ENCODE measurements at regions not wholly inside any gene's neighbourhood (a gene's known extent, or its start where the extent isn't known, plus 50 kb on each side); places are given as distances from the start of the nearest gene placed in this dataset.

DNA sequence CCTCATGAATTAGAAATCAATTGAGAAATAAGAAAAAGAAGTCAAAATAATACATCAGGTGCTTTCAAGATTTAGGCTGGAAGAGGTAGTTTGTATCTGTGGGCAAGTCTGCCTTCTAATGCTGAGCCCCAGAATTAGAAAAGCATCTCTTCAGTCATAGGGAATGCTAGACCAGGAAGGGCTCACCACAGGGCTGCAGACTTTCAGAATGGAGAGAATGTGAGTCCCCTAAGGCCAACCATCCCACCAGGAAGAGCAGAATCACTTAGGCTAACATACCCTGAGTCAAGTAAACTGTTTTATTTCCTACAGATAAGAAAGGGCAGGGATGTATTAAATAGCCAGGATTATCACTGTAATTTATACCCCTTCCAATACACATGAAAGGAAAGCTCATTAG lies 510.2 kb downstream of the RNF144B start:
- POLR2A ChIA-PET: no interaction called here
- no peak overlapping the region for H2AFZ ChIP-seq (ENCODE audit: low read depth)
- TF ChIP-seq, protein P1, sequence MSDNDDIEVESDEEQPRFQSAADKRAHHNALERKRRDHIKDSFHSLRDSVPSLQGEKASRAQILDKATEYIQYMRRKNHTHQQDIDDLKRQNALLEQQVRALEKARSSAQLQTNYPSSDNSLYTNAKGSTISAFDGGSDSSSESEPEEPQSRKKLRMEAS (IDR thresholded peaks at IDR 0.05; ENCODE audit: low read depth): no peak
- no peak for TF ChIP-seq SIN3A (IDR thresholded peaks at IDR 0.05; ENCODE audit: borderline replicate concordance, low read depth, low read length)
- TF ChIP-seq TAF1 (IDR thresholded peaks at IDR 0.05; ENCODE audit: borderline replicate concordance, low read depth, low read length): no peak
- TF ChIP-seq, protein P2, sequence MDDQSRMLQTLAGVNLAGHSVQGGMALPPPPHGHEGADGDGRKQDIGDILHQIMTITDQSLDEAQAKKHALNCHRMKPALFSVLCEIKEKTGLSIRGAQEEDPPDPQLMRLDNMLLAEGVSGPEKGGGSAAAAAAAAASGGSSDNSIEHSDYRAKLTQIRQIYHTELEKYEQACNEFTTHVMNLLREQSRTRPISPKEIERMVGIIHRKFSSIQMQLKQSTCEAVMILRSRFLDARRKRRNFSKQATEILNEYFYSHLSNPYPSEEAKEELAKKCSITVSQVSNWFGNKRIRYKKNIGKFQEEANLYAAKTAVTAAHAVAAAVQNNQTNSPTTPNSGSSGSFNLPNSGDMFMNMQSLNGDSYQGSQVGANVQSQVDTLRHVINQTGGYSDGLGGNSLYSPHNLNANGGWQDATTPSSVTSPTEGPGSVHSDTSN (IDR thresholded peaks at IDR 0.05): no peak
- TF ChIP-seq GATA2 (CRISPR knock-in tag; IDR thresholded peaks at IDR 0.05): no peak
- TF ChIP-seq RFX5 (IDR thresholded peaks at IDR 0.05; ENCODE audit: low read length): no peak

DNA sequence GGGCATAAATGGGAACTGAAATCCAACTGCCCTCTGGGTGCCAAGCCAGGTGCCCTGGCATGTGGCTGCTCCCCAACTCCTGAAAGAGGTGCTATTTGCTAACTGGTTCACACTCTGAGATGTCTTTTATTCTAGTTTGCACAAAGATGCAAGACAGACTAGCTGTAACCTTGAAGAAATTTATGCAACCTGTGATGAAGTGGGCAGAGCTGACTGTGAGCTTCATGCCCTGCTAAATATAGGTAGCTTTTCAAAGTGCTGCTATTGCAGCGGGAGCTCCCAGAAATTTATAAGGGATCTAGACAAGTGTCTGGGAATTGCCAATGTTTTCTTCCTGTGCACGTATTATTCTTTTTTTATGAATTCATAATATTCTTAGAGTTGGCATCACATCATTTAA lies 517.5 kb downstream of the RNF144B start:
- no peak overlapping the region for H3K4me2 ChIP-seq
- no peak overlapping the region for H3K4me3 ChIP-seq (ENCODE audit: low read depth in 2 of 2, low read length in 1 of 2)
- 17% methylated on average over 2 of the region's 2 CpGs for WGBS (ENCODE audit: low lambda C conversion rate)
- H3K27me3 ChIP-seq (ENCODE audit: insufficient read depth): no peaks in the 10 kb centered on the region
- H3K9me2 ChIP-seq: no peaks in the 10 kb centered on the region
- H3K9me3 ChIP-seq: no peaks in the 10 kb centered on the region
- ChIA-PET CTCF (no interaction called here), POLR2A (no interaction called here)
- H2AFZ ChIP-seq (ENCODE audit: low read depth): no peak overlapping the region
- no peaks in the 10 kb centered on the region for H3K79me2 ChIP-seq (ENCODE audit: insufficient read depth)
- H3K36me3 ChIP-seq (replicated peaks in 1 of 2; ENCODE audit: control insufficient read depth in 1 of 2, insufficient read depth in 2 of 2, low read length in 1 of 2): no peaks in the 10 kb centered on the region
- H4K20me1 ChIP-seq (ENCODE audit: insufficient read depth): no peaks in the 10 kb centered on the region
- H3F3A ChIP-seq (replicated peaks; ENCODE audit: insufficient read depth): no peaks in the 10 kb centered on the region
- H3K4me1 ChIP-seq (ENCODE audit: control insufficient read depth in 1 of 2, insufficient read depth in 2 of 2, low read depth in 1 of 2, low read length in 1 of 2): no peaks in the 10 kb centered on the region
- no peak overlapping the region for H3K9ac ChIP-seq
- no peak overlapping the region for H3K27ac ChIP-seq (ENCODE audit: low read depth in 2 of 2, low read length in 1 of 2)
- no peak for DNase-seq
- TF ChIP-seq, protein P3, sequence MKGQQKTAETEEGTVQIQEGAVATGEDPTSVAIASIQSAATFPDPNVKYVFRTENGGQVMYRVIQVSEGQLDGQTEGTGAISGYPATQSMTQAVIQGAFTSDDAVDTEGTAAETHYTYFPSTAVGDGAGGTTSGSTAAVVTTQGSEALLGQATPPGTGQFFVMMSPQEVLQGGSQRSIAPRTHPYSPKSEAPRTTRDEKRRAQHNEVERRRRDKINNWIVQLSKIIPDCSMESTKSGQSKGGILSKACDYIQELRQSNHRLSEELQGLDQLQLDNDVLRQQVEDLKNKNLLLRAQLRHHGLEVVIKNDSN (IDR thresholded peaks at IDR 0.05; ENCODE audit: borderline replicate concordance, low read depth): no peak
- TF ChIP-seq FOSL2 (IDR thresholded peaks at IDR 0.05; ENCODE audit: borderline replicate concordance, low read depth) (no peak), FOXM1 (IDR thresholded peaks at IDR 0.05; ENCODE audit: low read depth) (no peak), POLR2AphosphoS5 (IDR thresholded peaks at IDR 0.05; ENCODE audit: low read depth, low read length) (no peak), EP300 (IDR thresholded peaks at IDR 0.05; ENCODE audit: borderline replicate concordance in 1 of 2, low read depth in 1 of 2, low read length in 1 of 2) (no peak), RXRA (IDR thresholded peaks at IDR 0.05; ENCODE audit: borderline replicate concordance, low read depth) (no peak), TAF1 (IDR thresholded peaks at IDR 0.05; ENCODE audit: borderline replicate concordance, low read depth, low read length) (no peak), TCF12 (IDR thresholded peaks at IDR 0.05) (no peak), SIN3A (IDR thresholded peaks at IDR 0.05; ENCODE audit: borderline replicate concordance, low read depth, low read length) (no peak), TEAD4 (IDR thresholded peaks at IDR 0.05; ENCODE audit: borderline replicate concordance, insufficient read depth) (no peak), NFIC (IDR thresholded peaks at IDR 0.05; ENCODE audit: borderline replicate concordance) (no peak), RFX5 (IDR thresholded peaks at IDR 0.05; ENCODE audit: low read length) (no peak), GATA2 (CRISPR knock-in tag; IDR thresholded peaks at IDR 0.05) (no peak)
- TF ChIP-seq, protein P1 (IDR thresholded peaks at IDR 0.05; ENCODE audit: low read depth): no peak
- TF ChIP-seq, protein P4, sequence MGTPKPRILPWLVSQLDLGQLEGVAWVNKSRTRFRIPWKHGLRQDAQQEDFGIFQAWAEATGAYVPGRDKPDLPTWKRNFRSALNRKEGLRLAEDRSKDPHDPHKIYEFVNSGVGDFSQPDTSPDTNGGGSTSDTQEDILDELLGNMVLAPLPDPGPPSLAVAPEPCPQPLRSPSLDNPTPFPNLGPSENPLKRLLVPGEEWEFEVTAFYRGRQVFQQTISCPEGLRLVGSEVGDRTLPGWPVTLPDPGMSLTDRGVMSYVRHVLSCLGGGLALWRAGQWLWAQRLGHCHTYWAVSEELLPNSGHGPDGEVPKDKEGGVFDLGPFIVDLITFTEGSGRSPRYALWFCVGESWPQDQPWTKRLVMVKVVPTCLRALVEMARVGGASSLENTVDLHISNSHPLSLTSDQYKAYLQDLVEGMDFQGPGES (IDR thresholded peaks at IDR 0.05; ENCODE audit: low read depth, low read length): no peak
- TF ChIP-seq, protein P5, sequence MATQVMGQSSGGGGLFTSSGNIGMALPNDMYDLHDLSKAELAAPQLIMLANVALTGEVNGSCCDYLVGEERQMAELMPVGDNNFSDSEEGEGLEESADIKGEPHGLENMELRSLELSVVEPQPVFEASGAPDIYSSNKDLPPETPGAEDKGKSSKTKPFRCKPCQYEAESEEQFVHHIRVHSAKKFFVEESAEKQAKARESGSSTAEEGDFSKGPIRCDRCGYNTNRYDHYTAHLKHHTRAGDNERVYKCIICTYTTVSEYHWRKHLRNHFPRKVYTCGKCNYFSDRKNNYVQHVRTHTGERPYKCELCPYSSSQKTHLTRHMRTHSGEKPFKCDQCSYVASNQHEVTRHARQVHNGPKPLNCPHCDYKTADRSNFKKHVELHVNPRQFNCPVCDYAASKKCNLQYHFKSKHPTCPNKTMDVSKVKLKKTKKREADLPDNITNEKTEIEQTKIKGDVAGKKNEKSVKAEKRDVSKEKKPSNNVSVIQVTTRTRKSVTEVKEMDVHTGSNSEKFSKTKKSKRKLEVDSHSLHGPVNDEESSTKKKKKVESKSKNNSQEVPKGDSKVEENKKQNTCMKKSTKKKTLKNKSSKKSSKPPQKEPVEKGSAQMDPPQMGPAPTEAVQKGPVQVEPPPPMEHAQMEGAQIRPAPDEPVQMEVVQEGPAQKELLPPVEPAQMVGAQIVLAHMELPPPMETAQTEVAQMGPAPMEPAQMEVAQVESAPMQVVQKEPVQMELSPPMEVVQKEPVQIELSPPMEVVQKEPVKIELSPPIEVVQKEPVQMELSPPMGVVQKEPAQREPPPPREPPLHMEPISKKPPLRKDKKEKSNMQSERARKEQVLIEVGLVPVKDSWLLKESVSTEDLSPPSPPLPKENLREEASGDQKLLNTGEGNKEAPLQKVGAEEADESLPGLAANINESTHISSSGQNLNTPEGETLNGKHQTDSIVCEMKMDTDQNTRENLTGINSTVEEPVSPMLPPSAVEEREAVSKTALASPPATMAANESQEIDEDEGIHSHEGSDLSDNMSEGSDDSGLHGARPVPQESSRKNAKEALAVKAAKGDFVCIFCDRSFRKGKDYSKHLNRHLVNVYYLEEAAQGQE (IDR thresholded peaks at IDR 0.05; ENCODE audit: low read depth, low read length): no peak
- TF ChIP-seq, protein P6, sequence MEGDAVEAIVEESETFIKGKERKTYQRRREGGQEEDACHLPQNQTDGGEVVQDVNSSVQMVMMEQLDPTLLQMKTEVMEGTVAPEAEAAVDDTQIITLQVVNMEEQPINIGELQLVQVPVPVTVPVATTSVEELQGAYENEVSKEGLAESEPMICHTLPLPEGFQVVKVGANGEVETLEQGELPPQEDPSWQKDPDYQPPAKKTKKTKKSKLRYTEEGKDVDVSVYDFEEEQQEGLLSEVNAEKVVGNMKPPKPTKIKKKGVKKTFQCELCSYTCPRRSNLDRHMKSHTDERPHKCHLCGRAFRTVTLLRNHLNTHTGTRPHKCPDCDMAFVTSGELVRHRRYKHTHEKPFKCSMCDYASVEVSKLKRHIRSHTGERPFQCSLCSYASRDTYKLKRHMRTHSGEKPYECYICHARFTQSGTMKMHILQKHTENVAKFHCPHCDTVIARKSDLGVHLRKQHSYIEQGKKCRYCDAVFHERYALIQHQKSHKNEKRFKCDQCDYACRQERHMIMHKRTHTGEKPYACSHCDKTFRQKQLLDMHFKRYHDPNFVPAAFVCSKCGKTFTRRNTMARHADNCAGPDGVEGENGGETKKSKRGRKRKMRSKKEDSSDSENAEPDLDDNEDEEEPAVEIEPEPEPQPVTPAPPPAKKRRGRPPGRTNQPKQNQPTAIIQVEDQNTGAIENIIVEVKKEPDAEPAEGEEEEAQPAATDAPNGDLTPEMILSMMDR (IDR thresholded peaks at IDR 0.05): no peak

More for the DNA sequence above, 510.2 kb downstream of the RNF144B start:
- CTCF ChIA-PET: interaction anchor here (1.4 kb wide), 1 partner anchor 11 kb away, joined by 3 read pairs; no protein-coding TSS in a partner anchor
- H3K9me3 ChIP-seq: no peaks in the 10 kb centered on the region
- H3F3A ChIP-seq (replicated peaks; ENCODE audit: insufficient read depth): no peaks in the 10 kb centered on the region
- no peaks in the 10 kb centered on the region for H3K27me3 ChIP-seq (ENCODE audit: insufficient read depth)
- no peak overlapping the region for H3K4me3 ChIP-seq (ENCODE audit: low read depth in 2 of 2, low read length in 1 of 2)
- no peak for DNase-seq
- H3K4me1 ChIP-seq (ENCODE audit: control insufficient read depth in 1 of 2, insufficient read depth in 2 of 2, low read depth in 1 of 2, low read length in 1 of 2): no peaks in the 10 kb centered on the region
- H4K20me1 ChIP-seq (ENCODE audit: insufficient read depth): no peaks in the 10 kb centered on the region
- no peaks in the 10 kb centered on the region for H3K36me3 ChIP-seq (replicated peaks in 1 of 2; ENCODE audit: control insufficient read depth in 1 of 2, insufficient read depth in 2 of 2, low read length in 1 of 2)
- no peaks in the 10 kb centered on the region for H3K79me2 ChIP-seq (ENCODE audit: insufficient read depth)
- no peaks in the 10 kb centered on the region for H3K9me2 ChIP-seq
- H3K4me2 ChIP-seq: no peak overlapping the region
- H3K27ac ChIP-seq (ENCODE audit: low read depth in 2 of 2, low read length in 1 of 2): no peak overlapping the region
- H3K9ac ChIP-seq: no peak overlapping the region
